Transverse colon (tissue), 4 donors: ENCODE measurements at regions not wholly inside any gene's neighbourhood (a gene's known extent, or its start where the extent isn't known, plus 50 kb on each side); places are given as distances from the start of the nearest gene placed in this dataset.

Experiments
- EP300 ChIP-seq: sonication (generic); formaldehyde crosslinking; IDR thresholded peaks from one replicate; pipeline ENCODE4 v1.6.1; 2017; ENCODE audit warnings: antibody characterized with exemption, low read depth
- POLR2A ChIP-seq: fragments of 450-650 bp; IDR thresholded peaks from one replicate; pipeline ENCODE4 v1.6.1; 2016; ENCODE audit warnings: antibody characterized with exemption, mild to moderate bottlenecking, moderate library complexity
- POLR2AphosphoS5 ChIP-seq, 3 donors: sonication (generic); formaldehyde crosslinking; IDR thresholded peaks; one replicate each; pipeline ENCODE4 v1.6.1; 2016; ENCODE audit warnings: antibody characterized with exemption in 3 of 3
- TF ChIP-seq, protein P1 (sequence below), 5 experiments: fragments of 200-600 bp in 3 of 5; fragments of 450-650 bp in 2 of 5; sonication (generic) in 3 of 5; IDR thresholded peaks; 1 replicate in 2 of 5; 2 replicates in 3 of 5; pipeline ENCODE4 v1.5.1; 2016 to 2017; ENCODE audit warnings: antibody characterized with exemption in 5 of 5, inconsistent platforms in 3 of 5, mild to moderate bottlenecking in 2 of 5, moderate library complexity in 1 of 5

DNA sequence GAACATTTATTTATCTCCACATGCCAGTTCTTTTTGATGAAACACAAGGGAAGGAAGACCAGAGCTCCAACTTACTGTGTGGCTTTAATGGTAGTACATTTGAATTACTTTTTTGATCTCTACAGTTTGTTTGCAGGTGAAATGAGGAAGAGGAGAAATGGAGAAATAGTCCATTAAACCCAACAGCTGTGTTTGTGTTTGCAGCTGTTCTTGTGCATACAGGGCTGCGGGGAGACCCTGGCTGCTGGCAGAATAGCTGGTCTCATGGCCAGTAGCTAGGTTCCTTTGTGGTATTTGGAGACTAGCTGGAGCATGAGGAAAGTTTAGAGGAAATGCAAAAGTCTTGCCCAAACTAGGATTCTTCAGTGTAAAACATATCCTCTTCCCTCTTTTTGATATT, 374.8 kb downstream of the GPAT3 start:
- TF ChIP-seq, protein P1, sequence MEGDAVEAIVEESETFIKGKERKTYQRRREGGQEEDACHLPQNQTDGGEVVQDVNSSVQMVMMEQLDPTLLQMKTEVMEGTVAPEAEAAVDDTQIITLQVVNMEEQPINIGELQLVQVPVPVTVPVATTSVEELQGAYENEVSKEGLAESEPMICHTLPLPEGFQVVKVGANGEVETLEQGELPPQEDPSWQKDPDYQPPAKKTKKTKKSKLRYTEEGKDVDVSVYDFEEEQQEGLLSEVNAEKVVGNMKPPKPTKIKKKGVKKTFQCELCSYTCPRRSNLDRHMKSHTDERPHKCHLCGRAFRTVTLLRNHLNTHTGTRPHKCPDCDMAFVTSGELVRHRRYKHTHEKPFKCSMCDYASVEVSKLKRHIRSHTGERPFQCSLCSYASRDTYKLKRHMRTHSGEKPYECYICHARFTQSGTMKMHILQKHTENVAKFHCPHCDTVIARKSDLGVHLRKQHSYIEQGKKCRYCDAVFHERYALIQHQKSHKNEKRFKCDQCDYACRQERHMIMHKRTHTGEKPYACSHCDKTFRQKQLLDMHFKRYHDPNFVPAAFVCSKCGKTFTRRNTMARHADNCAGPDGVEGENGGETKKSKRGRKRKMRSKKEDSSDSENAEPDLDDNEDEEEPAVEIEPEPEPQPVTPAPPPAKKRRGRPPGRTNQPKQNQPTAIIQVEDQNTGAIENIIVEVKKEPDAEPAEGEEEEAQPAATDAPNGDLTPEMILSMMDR (IDR thresholded peaks at IDR 0.05) = no peak
- TF ChIP-seq POLR2A (no peak), EP300 (no peak), POLR2AphosphoS5 (IDR thresholded peaks at IDR 0.05) (no peak)
